ENCODE measurements at regions not wholly inside any gene's neighbourhood (a gene's known extent, or its start where the extent isn't known, plus 50 kb on each side); places are given as distances from the start of the nearest gene placed in this dataset.

DNA sequence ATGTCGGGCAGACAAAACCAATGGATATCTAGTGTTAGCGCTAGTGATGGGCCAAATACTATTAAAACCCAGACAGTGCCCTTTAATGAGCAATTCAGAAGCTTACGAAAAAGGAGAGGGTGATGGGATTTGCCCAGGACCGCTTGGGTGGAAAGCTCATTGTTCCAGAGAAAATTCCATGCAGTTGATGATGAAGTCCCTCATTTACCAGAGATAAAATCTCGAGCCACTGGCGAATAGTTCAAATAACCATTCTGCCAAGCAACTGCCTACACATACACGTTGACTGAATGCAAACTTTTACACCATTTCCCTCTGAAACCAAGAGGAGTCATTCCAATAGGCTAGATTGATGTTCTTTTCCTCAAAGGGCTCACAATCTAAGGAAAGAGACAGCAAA, 73.6 kb upstream of the ARL4C start:
- TF ChIP-seq, protein P1, sequence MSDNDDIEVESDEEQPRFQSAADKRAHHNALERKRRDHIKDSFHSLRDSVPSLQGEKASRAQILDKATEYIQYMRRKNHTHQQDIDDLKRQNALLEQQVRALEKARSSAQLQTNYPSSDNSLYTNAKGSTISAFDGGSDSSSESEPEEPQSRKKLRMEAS (IDR thresholded peaks at IDR 0.05): no peak
- TF ChIP-seq NFIC (IDR thresholded peaks at IDR 0.05) (no peak), EP300 (IDR thresholded peaks at IDR 0.05; ENCODE audit: borderline replicate concordance) (no peak), CEBPB (IDR thresholded peaks at IDR 0.05) (no peak)
- TF ChIP-seq, protein P2, sequence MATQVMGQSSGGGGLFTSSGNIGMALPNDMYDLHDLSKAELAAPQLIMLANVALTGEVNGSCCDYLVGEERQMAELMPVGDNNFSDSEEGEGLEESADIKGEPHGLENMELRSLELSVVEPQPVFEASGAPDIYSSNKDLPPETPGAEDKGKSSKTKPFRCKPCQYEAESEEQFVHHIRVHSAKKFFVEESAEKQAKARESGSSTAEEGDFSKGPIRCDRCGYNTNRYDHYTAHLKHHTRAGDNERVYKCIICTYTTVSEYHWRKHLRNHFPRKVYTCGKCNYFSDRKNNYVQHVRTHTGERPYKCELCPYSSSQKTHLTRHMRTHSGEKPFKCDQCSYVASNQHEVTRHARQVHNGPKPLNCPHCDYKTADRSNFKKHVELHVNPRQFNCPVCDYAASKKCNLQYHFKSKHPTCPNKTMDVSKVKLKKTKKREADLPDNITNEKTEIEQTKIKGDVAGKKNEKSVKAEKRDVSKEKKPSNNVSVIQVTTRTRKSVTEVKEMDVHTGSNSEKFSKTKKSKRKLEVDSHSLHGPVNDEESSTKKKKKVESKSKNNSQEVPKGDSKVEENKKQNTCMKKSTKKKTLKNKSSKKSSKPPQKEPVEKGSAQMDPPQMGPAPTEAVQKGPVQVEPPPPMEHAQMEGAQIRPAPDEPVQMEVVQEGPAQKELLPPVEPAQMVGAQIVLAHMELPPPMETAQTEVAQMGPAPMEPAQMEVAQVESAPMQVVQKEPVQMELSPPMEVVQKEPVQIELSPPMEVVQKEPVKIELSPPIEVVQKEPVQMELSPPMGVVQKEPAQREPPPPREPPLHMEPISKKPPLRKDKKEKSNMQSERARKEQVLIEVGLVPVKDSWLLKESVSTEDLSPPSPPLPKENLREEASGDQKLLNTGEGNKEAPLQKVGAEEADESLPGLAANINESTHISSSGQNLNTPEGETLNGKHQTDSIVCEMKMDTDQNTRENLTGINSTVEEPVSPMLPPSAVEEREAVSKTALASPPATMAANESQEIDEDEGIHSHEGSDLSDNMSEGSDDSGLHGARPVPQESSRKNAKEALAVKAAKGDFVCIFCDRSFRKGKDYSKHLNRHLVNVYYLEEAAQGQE (IDR thresholded peaks at IDR 0.05; ENCODE audit: low read depth): no peak
